Prostate gland (tissue), 2 donors: ENCODE measurements at regions not wholly inside any gene's neighbourhood (a gene's known extent, or its start where the extent isn't known, plus 50 kb on each side); places are given as distances from the start of the nearest gene placed in this dataset.

Experiments
- DNase-seq: peaks from one replicate; pipeline ENCODE4 v3.0.0-alpha.2; 2019; ENCODE audit warnings: low spot score
- H3K27ac ChIP-seq, 2 donors: fragments of 200-600 bp; sonication (generic); 2 replicates each; pipeline ENCODE4 v1.5.1; 2017 to 2019
- H3K27me3 ChIP-seq: fragments of 200-600 bp; sonication (generic); replicated peaks from 2 replicates; pipeline ENCODE4 v1.5.1; 2019; ENCODE audit not compliant: insufficient read depth
- H3K36me3 ChIP-seq, 2 donors: fragments of 200-600 bp; sonication (generic); 1 replicate in 1 of 2; 2 replicates in 1 of 2; pipeline versions ENCODE4 v1.5.1 to v1.8.1; 2017 to 2019
- H3K4me1 ChIP-seq: fragments of 200-600 bp; sonication (generic); replicated peaks from 2 replicates; pipeline ENCODE4 v1.5.1; 2019
- H3K4me3 ChIP-seq, 2 donors: fragments of 200-600 bp; sonication (generic); 2 replicates each; pipeline ENCODE4 v1.5.1; 2017 to 2019
- H3K9me3 ChIP-seq: fragments of 200-600 bp; sonication (generic); 2 replicates; pipeline ENCODE4 v1.5.1; 2017
- CTCF ChIP-seq, 4 experiments: fragments of 200-600 bp in 2 of 4; fragments of 450-650 bp in 2 of 4; sonication (generic) in 2 of 4; IDR thresholded peaks; 1 replicate in 3 of 4; 2 replicates in 1 of 4; pipeline ENCODE4 v1.5.1; 2016 to 2019; ENCODE audit warnings: antibody characterized with exemption in 4 of 4, mild to moderate bottlenecking in 2 of 4, moderate library complexity in 2 of 4
- POLR2A ChIP-seq: fragments of 450-650 bp; IDR thresholded peaks from one replicate; pipeline ENCODE4 v1.6.1; 2016; ENCODE audit warnings: antibody characterized with exemption, mild to moderate bottlenecking
- POLR2AphosphoS5 ChIP-seq: sonication (generic); formaldehyde crosslinking; IDR thresholded peaks from one replicate; pipeline ENCODE4 v1.6.1; 2017; ENCODE audit warnings: antibody characterized with exemption
- WGBS: methylation state at CpG from one replicate; pipeline ENCODE4 v1.1.5; 2018; 5-methylcytosine and 5-hydroxymethylcytosine counted together
- intact Hi-C: fragments of 100-400 bp; cut with DNase I; formaldehyde crosslinking; loops from one replicate; pipeline ENCODE4 v1.14.2; 2022

GRCh38 chr3:177835008-177835407, 637.7 kb upstream of the TBL1XR1 start:
- TF ChIP-seq POLR2A (no peak), POLR2AphosphoS5 (no peak), CTCF (IDR thresholded peaks at IDR 0.05) (no peak)
- no peaks in the 10 kb centered on the region for H3K36me3 ChIP-seq
- intact Hi-C loops, result loop anchor here (10.0 kb wide), 3 partner anchors 250 to 490 kb away; no protein-coding TSS in a partner anchor
- no peak overlapping the region for H3K4me3 ChIP-seq
- H3K27me3 ChIP-seq, result no peaks in the 10 kb centered on the region
- H3K27ac ChIP-seq, result no peak overlapping the region
- no peak for DNase-seq
- H3K4me1 ChIP-seq, result no peaks in the 10 kb centered on the region
- no peaks in the 10 kb centered on the region for H3K9me3 ChIP-seq
- WGBS, result 78% methylated on average over 2 of the region's 2 CpGs

GRCh38 chr3:177835917-177836316, 638.6 kb upstream of the TBL1XR1 start:
- H3K4me1 ChIP-seq, result no peaks in the 10 kb centered on the region
- no peaks in the 10 kb centered on the region for H3K9me3 ChIP-seq
- H3K27ac ChIP-seq, result no peak overlapping the region
- no peaks in the 10 kb centered on the region for H3K36me3 ChIP-seq
- DNase-seq, result no peak
- no peak overlapping the region for H3K4me3 ChIP-seq
- H3K27me3 ChIP-seq, result no peaks in the 10 kb centered on the region
- intact Hi-C loops, result loop anchor here (10.0 kb wide), 3 partner anchors 249 to 489 kb away; no protein-coding TSS in a partner anchor
- WGBS, result 43% methylated on average over 1 of the region's 1 CpG
- TF ChIP-seq CTCF (IDR thresholded peaks at IDR 0.05) (no peak), POLR2A (no peak), POLR2AphosphoS5 (no peak)

- Histone ChIP-seq H3K4me1 (no peaks in the 10 kb centered on the region), H3K36me3 (no peaks in the 10 kb centered on the region), H3K27ac (no peak overlapping the region), H3K4me3 (no peak overlapping the region), H3K27me3 (no peaks in the 10 kb centered on the region), H3K9me3 (no peaks in the 10 kb centered on the region)
- WGBS, result 40% methylated on average over 5 of the region's 5 CpGs
- no peak for DNase-seq
- intact Hi-C loops, result loop anchor here (10.0 kb wide), 3 partner anchors 248 to 488 kb away; no protein-coding TSS in a partner anchor
- TF ChIP-seq CTCF (IDR thresholded peaks at IDR 0.05) (no peak), POLR2AphosphoS5 (peak; percentile 9)
Measured at GRCh38 chr3:177836671-177837070, 639.4 kb upstream of the TBL1XR1 start.

GRCh38 chr3:177837951-177838655, 640.8 kb upstream of the TBL1XR1 start:
- H3K4me1 ChIP-seq, result no peaks in the 10 kb centered on the region
- no peaks in the 10 kb centered on the region for H3K9me3 ChIP-seq
- intact Hi-C loops, result loop anchor here (10.0 kb wide), 3 partner anchors 247 to 487 kb away; no protein-coding TSS in a partner anchor
- TF ChIP-seq POLR2A (no peak), CTCF (IDR thresholded peaks at IDR 0.05) (no peak), POLR2AphosphoS5 (no peak)
- H3K4me3 ChIP-seq, result no peak overlapping the region
- no peak for DNase-seq
- H3K27me3 ChIP-seq, result no peaks in the 10 kb centered on the region
- H3K36me3 ChIP-seq, result no peaks in the 10 kb centered on the region
- H3K27ac ChIP-seq, result no peak overlapping the region
- WGBS, result 62% methylated on average over 5 of the region's 5 CpGs
